GM19043 (cell line): ENCODE measurements at regions not wholly inside any gene's neighbourhood (a gene's known extent, or its start where the extent isn't known, plus 50 kb on each side); places are given as distances from the start of the nearest gene placed in this dataset.

Experiments
- ATAC-seq: cut with Tn5 transposase; IDR thresholded peaks from one replicate; pipeline ENCODE4 v1.9.1; 2021; ENCODE audit warnings: low read depth; ENCODE audit not compliant: unreplicated experiment

- no peak for ATAC-seq
Observed at GRCh38 chr4:163748449-163748848, 254.0 kb downstream of the TMA16 start.

GRCh38 chr4:163755013-163755412 lies 260.5 kb downstream of the TMA16 start:
- peak; percentile 64 for ATAC-seq

- no peak for ATAC-seq
Observed at GRCh38 chr4:163757219-163757618, 262.7 kb downstream of the TMA16 start.

- no peak for ATAC-seq
Observed at GRCh38 chr4:163758032-163758431, 263.5 kb downstream of the TMA16 start.

GRCh38 chr4:163762741-163763140 lies 268.3 kb downstream of the TMA16 start:
- ATAC-seq = no peak

GRCh38 chr4:163764569-163764968 lies 270.1 kb downstream of the TMA16 start:
- no peak for ATAC-seq

GRCh38 chr4:163768014-163768413 lies 273.5 kb downstream of the TMA16 start:
- no peak for ATAC-seq

GRCh38 chr4:163772238-163772637 lies 277.7 kb downstream of the TMA16 start:
- ATAC-seq = no peak

- no peak for ATAC-seq
Observed at GRCh38 chr4:163773940-163774339, 279.4 kb downstream of the TMA16 start.

GRCh38 chr4:163776957-163777356 lies 282.5 kb downstream of the TMA16 start:
- no peak for ATAC-seq

- ATAC-seq = no peak
Observed at GRCh38 chr4:163781726-163782125, 287.2 kb downstream of the TMA16 start.

GRCh38 chr4:163790231-163790630 lies 295.7 kb downstream of the TMA16 start:
- no peak for ATAC-seq

- no peak for ATAC-seq
Observed at GRCh38 chr4:163795885-163796284, 301.4 kb downstream of the TMA16 start.

GRCh38 chr4:163804001-163804400 lies 309.5 kb downstream of the TMA16 start:
- ATAC-seq = no peak

- no peak for ATAC-seq
Observed at GRCh38 chr4:163806653-163807052, 312.2 kb downstream of the TMA16 start.

GRCh38 chr4:163808011-163808410 lies 313.5 kb downstream of the TMA16 start:
- no peak for ATAC-seq

GRCh38 chr4:163810755-163811154 lies 316.3 kb downstream of the TMA16 start:
- no peak for ATAC-seq

GRCh38 chr4:163815776-163816175 lies 321.3 kb downstream of the TMA16 start:
- peak; percentile 82 for ATAC-seq

- ATAC-seq = no peak
Observed at GRCh38 chr4:163816494-163816893, 322.0 kb downstream of the TMA16 start.

- no peak for ATAC-seq
Observed at GRCh38 chr4:163818673-163819072, 324.2 kb downstream of the TMA16 start.

GRCh38 chr4:163833669-163834068 lies 339.2 kb downstream of the TMA16 start:
- no peak for ATAC-seq

GRCh38 chr4:163846008-163846407 lies 351.5 kb downstream of the TMA16 start:
- ATAC-seq = no peak

- no peak for ATAC-seq
Observed at GRCh38 chr4:163852246-163852645, 357.8 kb downstream of the TMA16 start.
